Muscle of arm (tissue), 1 donor: ENCODE measurements at regions not wholly inside any gene's neighbourhood (a gene's known extent, or its start where the extent isn't known, plus 50 kb on each side); places are given as distances from the start of the nearest gene placed in this dataset.
"Not testable (repeated sequence)": the region's sequence is repeated elsewhere in the genome, so short reads cannot be mapped to it uniquely, and the experiment has no call there.

Source experiments
- DNase-seq: peaks from one replicate; pipeline ENCODE4 v3.0.0-alpha.2; 2013

- DNase-seq = no peak
Measured at GRCh38 chr4:79662651-79663050, 254.6 kb upstream of the GK2 start.

GRCh38 chr4:79661196-79661595 is 253.2 kb upstream of the GK2 start:
- no peak for DNase-seq

DNA sequence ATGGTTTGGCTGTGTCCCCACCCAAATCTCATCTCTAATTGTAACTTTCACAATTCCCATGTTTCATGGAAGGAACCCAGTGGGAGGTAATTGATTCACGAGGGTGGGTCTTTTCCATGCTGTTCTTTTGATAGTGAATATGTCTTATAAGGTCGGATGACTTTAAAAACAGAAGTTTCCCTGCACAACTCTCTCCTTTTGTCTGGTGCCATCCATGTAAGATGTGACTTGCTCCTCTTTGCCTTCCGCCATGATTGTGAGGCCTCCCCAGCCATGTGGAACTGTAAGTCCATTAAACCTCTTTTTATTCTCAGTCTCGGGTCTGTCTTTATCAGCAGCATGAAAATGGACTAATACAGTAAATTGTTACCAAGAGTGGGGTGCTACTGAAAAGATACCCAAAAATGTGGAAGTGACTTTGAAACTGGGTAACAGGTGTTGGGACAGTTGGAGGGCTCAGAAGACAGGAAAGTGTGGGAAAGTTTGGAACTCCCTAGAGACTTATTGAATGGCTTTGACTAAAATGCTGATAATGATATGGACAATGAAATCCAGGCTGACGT is 251.4 kb upstream of the GK2 start:
- DNase-seq = not testable (repeated sequence)

- DNase-seq = no peak
Measured at GRCh38 chr4:79657379-79657778, 249.4 kb upstream of the GK2 start.

DNA sequence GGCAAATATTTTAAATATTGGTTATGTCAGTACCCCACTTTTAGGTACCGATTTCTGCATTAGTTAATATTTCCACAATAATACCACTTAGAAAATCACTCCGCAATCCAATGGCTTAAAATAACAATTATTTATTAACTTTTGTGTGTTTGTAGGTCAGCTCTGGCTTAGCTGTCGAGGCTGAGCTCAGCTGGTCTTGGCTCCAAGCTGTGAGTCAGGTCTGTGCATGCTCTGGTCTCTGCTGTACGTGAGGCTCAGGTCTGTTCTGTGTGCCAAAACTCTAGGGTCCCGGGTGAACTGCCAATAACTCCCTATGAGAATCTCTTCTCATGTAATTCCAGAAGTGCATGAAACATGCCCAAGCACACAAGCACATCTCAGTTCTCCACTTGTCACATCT is 245.8 kb upstream of the GK2 start:
- DNase-seq = no peak

GRCh38 chr4:79652738-79653137 is 244.7 kb upstream of the GK2 start:
- DNase-seq = no peak

- DNase-seq = no peak
Measured at GRCh38 chr4:79652232-79652631, 244.2 kb upstream of the GK2 start.

DNA sequence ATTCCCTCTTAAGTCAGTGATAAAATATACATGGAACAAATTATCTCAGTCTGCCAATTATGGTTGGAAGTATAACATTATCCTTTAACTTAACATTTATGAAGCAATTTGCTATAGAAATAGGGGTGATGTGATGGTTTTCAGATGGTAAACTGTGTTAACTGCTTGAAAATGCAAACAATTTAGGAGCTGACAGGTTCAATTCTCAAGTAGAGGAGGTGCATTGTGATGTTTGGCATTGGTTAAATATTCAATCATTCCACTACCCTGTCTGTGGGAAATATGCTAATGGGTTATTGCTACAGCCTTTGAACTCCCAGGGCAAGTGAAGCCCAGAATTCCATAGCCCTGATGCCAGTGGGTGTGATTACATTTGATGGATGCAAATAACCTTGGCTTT is 243.4 kb upstream of the GK2 start:
- DNase-seq = no peak

GRCh38 chr4:79650794-79651431 is 242.9 kb upstream of the GK2 start:
- peak; percentile 30 for DNase-seq

- no peak for DNase-seq
Measured at GRCh38 chr4:79650217-79650616, 242.2 kb upstream of the GK2 start.

DNA sequence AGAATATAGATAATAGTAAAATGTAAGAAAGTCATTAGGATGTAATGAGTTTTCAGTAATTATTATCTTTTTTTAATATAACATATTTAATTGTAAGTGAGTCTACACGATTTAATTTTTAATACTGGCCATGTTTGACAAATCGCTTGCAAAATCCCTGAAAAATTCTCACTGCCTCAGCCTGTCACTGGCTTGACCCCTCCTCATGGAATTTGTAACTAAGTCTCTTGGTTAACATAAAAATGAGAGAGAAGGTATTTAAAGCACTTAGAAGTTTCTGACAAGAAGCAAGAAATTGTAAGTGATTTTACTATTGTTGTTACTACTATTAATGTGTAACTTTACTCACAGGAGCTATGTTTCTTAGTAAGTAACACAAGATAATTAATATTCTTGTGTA is 237.9 kb upstream of the GK2 start:
- DNase-seq = no peak

GRCh38 chr4:79638735-79639134 is 230.7 kb upstream of the GK2 start:
- DNase-seq = no peak

DNA sequence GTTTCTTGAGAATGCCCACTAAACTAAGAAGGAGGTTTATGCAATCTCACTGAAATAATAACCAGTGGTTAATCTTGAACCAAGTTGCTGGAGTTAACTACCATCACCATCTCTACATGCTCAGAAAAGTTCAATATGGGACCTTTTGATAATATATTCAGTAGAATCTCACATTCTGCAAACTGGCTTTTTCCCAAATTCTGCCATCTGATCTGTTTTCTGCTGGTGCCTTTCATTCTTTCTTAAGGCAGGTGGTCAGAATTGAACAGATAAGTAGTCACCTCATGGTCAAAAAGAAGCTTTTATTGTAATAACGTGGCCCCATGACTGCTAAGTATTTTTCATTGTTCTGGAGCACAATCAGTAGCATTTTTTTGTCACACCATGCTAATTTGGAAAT is 229.0 kb upstream of the GK2 start:
- no peak for DNase-seq

DNA sequence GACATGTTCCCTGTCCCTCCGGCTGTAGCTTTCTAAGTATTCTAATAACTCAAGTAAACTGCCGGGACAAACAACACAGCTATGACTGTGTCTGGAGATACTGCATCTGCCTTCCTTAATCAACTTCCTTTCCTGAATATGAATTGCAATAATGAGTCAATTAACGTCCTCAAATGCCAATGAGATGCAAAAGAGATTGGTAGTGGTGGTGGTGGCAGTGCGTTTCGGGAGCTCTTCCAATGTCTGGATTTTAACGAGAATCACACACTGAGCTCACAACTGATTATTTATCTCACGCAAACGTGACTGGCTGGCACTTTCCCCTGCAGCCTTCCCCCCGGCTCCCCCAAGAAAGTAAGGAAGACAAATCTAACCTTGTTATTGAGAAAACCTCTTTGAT is 226.1 kb upstream of the GK2 start:
- no peak for DNase-seq

DNA sequence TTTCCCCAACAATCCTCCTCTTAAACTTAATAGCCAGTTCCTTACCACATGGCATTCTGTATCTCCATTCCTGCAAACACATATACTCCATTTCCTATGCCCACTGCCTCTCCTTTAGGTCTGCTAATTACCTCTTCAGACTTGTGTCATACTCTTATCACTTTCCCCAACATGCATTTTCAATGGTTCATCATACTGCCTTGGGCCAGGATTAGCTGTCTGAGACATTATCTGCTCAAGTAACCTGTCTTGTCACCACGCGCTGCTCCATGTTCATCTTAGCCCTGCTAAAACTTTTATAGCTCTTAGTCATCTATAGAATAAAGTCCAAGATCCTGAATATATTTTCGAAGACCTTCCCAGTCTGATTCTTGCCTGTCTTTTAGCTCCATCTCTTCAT is 224.1 kb upstream of the GK2 start:
- DNase-seq = no peak

GRCh38 chr4:79626611-79627010 is 218.6 kb upstream of the GK2 start:
- DNase-seq = peak; percentile 30

- DNase-seq = no peak
Measured at GRCh38 chr4:79626101-79626500, 218.1 kb upstream of the GK2 start.

- DNase-seq = no peak
Measured at GRCh38 chr4:79625361-79625760, 217.3 kb upstream of the GK2 start.

DNA sequence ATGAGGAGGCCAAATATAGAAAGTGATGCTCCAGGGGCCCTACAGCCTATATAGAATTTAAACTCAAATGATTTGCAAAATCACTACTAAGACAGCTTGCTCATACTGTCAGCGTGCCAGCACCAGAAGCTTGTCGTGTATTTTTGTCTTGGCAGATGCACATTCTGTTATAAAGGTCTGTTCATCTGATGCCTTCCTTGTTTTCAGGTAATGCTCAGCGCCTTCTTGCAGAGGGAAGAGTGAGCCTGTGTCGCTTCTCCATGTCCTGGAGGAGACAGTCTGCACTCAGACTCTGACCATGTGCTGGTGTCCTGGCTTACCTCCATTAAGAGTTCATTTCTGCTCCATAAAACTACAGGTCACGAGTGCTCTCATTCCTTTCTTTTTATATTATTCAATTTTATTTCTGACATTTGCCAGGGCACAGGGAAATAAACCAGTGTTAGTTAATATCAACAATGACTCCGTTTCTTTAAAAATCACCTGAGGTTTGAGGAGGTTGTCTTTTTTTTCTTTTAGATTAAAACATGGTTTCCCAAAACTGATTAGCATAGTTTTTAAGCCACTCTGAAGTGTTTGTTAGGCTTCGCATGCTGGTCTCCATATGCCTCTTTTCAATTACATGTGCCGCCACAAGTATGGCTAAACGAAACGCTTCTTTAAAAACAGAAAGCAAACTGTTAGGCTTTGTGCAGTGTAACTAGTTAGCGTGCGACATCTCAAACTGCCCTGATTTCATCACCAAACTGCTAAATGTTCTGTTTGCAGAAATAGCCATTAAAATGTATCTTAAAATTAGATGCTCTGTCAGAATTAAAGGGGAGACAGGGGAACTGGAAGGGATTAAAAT is 215.2 kb upstream of the GK2 start:
- DNase-seq = peak; percentile 44

DNA sequence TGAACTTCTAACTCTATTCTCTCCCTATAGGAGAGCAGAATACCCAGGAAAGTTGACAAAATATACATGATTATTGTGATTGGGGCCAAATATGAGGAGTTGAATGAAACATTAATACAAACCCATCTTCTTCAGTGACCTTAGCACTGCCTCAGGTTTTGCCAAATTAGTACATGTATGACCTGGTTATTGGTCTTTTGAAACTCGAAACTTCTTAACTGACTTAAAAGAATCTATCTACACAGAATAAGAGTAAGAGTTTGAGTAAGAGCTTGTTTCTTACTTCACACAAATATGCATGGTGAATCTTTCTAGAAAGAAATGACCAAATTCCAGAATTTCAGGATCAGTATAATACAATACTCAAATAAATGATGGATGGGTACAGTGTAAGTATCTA is 213.0 kb upstream of the GK2 start:
- DNase-seq = no peak

GRCh38 chr4:79620617-79621016 is 212.6 kb upstream of the GK2 start:
- no peak for DNase-seq

GRCh38 chr4:79613269-79613935 is 205.4 kb upstream of the GK2 start:
- peak; percentile 52 for DNase-seq

- no peak for DNase-seq
Measured at GRCh38 chr4:79611026-79611425, 203.0 kb upstream of the GK2 start.
